DND-41 (cell line): ENCODE measurements at regions not wholly inside any gene's neighbourhood (a gene's known extent, or its start where the extent isn't known, plus 50 kb on each side); places are given as distances from the start of the nearest gene placed in this dataset.
"Not testable (repeated sequence)": the region's sequence is repeated elsewhere in the genome, so short reads cannot be mapped to it uniquely, and the experiment has no call there.

Experiments used
- ATAC-seq: fragments of 200-7000 bp; cut with Tn5 transposase; 3 replicates; pipeline ENCODE4 v1.9.1; 2021; ENCODE audit warnings: low read depth; ENCODE audit not compliant: insufficient read depth
- DNase-seq: peaks from one replicate; pipeline ENCODE4 v3.0.0-alpha.2; 2020
- H2AFZ ChIP-seq: 2 replicates; pipeline ENCODE4 v1.6.0; 2012; ENCODE audit warnings: low read depth, low read length
- H3K27ac ChIP-seq: 2 replicates; pipeline ENCODE4 v1.5.1; 2012; ENCODE audit warnings: low read length, inconsistent platforms
- H3K27me3 ChIP-seq: fragments of 200-600 bp; sonication (generic); 2 replicates; pipeline ENCODE4 v1.6.0; 2012; ENCODE audit warnings: low read length, mild to moderate bottlenecking, inconsistent platforms; ENCODE audit not compliant: insufficient read depth, poor library complexity
- H3K36me3 ChIP-seq: 2 replicates; pipeline ENCODE4 v1.5.1; 2012; ENCODE audit warnings: low read length, inconsistent platforms; ENCODE audit not compliant: insufficient read depth
- H3K4me1 ChIP-seq: 2 replicates; pipeline ENCODE4 v1.5.1; 2012; ENCODE audit warnings: mild to moderate bottlenecking, low read length; ENCODE audit not compliant: insufficient read depth
- H3K4me2 ChIP-seq: 2 replicates; pipeline ENCODE4 v1.6.0; 2012; ENCODE audit warnings: mild to moderate bottlenecking, moderate library complexity, low read length, inconsistent platforms; ENCODE audit not compliant: insufficient read depth
- H3K4me3 ChIP-seq, 2 experiments: fragments of 200-600 bp in 1 of 2; shearing (Covaris generic) in 1 of 2; 2 replicates each; pipeline ENCODE4 v1.5.1; 2012 to 2016; ENCODE audit warnings: inconsistent platforms in 2 of 2, low read length in 2 of 2, mild to moderate bottlenecking in 2 of 2, low read depth in 1 of 2, moderate library complexity in 1 of 2
- H3K79me2 ChIP-seq: 2 replicates; pipeline ENCODE4 v1.6.0; 2012; ENCODE audit warnings: low read length, inconsistent platforms; ENCODE audit not compliant: insufficient read depth
- H3K9ac ChIP-seq: 2 replicates; pipeline ENCODE4 v1.6.0; 2012; ENCODE audit warnings: low read depth, mild to moderate bottlenecking, inconsistent platforms, low read length, moderate library complexity
- H3K9me3 ChIP-seq: 2 replicates; pipeline ENCODE4 v1.5.1; 2012; ENCODE audit warnings: low read length, moderate library complexity, mild to moderate bottlenecking, inconsistent platforms; ENCODE audit not compliant: insufficient read depth, severe bottlenecking
- H4K20me1 ChIP-seq: 2 replicates; pipeline ENCODE4 v1.6.0; 2012; ENCODE audit warnings: low read length; ENCODE audit not compliant: insufficient read depth
- CTCF ChIP-seq: IDR thresholded peaks from 2 replicates; pipeline ENCODE4 v1.5.1; 2012; ENCODE audit warnings: borderline replicate concordance, low read length, moderate library complexity, mild to moderate bottlenecking; ENCODE audit not compliant: poor library complexity, severe bottlenecking; ENCODE audit errors: extremely low read depth
- EZH2 ChIP-seq: IDR thresholded peaks from 3 replicates; pipeline ENCODE4 v1.6.1; 2012; ENCODE audit warnings: borderline replicate concordance, low read depth, mild to moderate bottlenecking, moderate library complexity, low read length, inconsistent platforms; ENCODE audit not compliant: severe bottlenecking

DNA sequence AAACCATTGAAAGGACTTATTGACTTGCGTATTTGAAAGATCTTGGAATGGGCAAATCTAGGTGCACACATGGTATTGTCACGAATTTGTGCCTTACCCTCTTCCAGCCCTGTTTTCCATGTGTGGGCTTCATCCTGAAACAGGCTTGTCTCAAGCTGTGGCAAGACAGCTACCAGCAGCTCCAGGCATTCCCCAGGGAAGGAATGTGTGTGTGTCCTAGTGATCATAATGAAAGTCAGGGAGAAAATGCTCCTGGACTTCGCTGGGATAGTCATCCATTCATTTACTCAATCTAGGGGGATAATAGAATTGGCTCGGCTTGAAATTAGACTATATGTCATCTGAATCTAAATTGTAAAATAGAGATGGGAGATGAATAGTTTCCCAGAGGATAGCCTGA, 676.2 kb downstream of the CBLN4 start:
- peaks cover 3% of the 10 kb centered on the region for H3K27me3 ChIP-seq
- TF ChIP-seq EZH2, result no peak
- no peak for TF ChIP-seq CTCF
- no peaks in the 10 kb centered on the region for H3K79me2 ChIP-seq
- no peak overlapping the region for H3K4me2 ChIP-seq
- H2AFZ ChIP-seq, result no peak overlapping the region
- no peak overlapping the region for H3K9ac ChIP-seq
- no peaks in the 10 kb centered on the region for H4K20me1 ChIP-seq
- no peaks in the 10 kb centered on the region for H3K9me3 ChIP-seq
- no peak overlapping the region for H3K27ac ChIP-seq
- H3K4me3 ChIP-seq, result no peak overlapping the region
- DNase-seq (no peak), ATAC-seq (no peak)
- H3K4me1 ChIP-seq, result no peaks in the 10 kb centered on the region
- no peaks in the 10 kb centered on the region for H3K36me3 ChIP-seq

- no peaks in the 10 kb centered on the region for H3K27me3 ChIP-seq
Measured at GRCh38 chr20:55322745-55323144, 682.6 kb downstream of the CBLN4 start.

GRCh38 chr20:55316753-55317152, 688.6 kb downstream of the CBLN4 start:
- ATAC-seq (no peak), DNase-seq (no peak)
- no peak overlapping the region for H2AFZ ChIP-seq
- H3K4me3 ChIP-seq, result no peak overlapping the region
- no peaks in the 10 kb centered on the region for H3K79me2 ChIP-seq
- H3K9ac ChIP-seq, result no peak overlapping the region
- H3K9me3 ChIP-seq, result no peaks in the 10 kb centered on the region
- no peaks in the 10 kb centered on the region for H3K27me3 ChIP-seq
- no peaks in the 10 kb centered on the region for H3K4me1 ChIP-seq
- H3K36me3 ChIP-seq, result no peaks in the 10 kb centered on the region
- TF ChIP-seq CTCF (no peak), EZH2 (no peak)
- no peaks in the 10 kb centered on the region for H4K20me1 ChIP-seq
- H3K4me2 ChIP-seq, result no peak overlapping the region
- H3K27ac ChIP-seq, result no peak overlapping the region

More at GRCh38 chr20:55322745-55323144, 682.6 kb downstream of the CBLN4 start:
- TF ChIP-seq EZH2 (no peak), CTCF (no peak)
- no peak overlapping the region for H2AFZ ChIP-seq
- no peaks in the 10 kb centered on the region for H3K79me2 ChIP-seq
- no peak for ATAC-seq
- H4K20me1 ChIP-seq, result no peaks in the 10 kb centered on the region
- H3K4me2 ChIP-seq, result no peak overlapping the region
- no peaks in the 10 kb centered on the region for H3K4me1 ChIP-seq
- H3K9me3 ChIP-seq, result no peaks in the 10 kb centered on the region
- no peaks in the 10 kb centered on the region for H3K36me3 ChIP-seq
- DNase-seq, result no peak
- no peak overlapping the region for H3K27ac ChIP-seq
- H3K9ac ChIP-seq, result no peak overlapping the region
- no peak overlapping the region for H3K4me3 ChIP-seq

DNA sequence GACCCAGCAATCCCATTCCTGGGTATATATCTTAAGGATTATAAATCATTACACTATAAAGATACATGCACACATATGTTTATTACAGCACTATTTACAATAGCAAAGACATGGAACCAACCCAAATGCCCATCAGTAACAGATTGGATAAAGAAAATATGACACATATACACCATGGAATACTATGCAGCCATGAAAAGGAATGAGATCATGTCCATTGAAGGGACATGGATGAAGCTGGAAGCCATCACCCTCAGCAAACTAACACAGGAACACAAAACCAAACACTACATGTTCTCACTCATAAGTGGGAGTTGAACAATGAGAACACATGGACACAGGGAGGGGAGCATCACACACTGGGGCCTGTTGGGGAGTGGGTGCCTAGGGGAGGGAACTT, 694.5 kb downstream of the CBLN4 start:
- H3K27me3 ChIP-seq, ATAC-seq, H3K27ac ChIP-seq, H3K9me3 ChIP-seq, H3K4me3 ChIP-seq, H3K4me1 ChIP-seq, H2AFZ ChIP-seq, H3K4me2 ChIP-seq, DNase-seq, H3K79me2 ChIP-seq, H3K36me3 ChIP-seq, H3K9ac ChIP-seq, H4K20me1 ChIP-seq: not testable (repeated sequence)
